Peyer's patch (tissue), 4 donors: ENCODE measurements at regions not wholly inside any gene's neighbourhood (a gene's known extent, or its start where the extent isn't known, plus 50 kb on each side); places are given as distances from the start of the nearest gene placed in this dataset.

ENCODE experiments used
- CTCF ChIP-seq, 6 experiments: fragments of 450-650 bp in 4 of 6; fragments of 200-600 bp in 2 of 6; sonication (generic) in 1 of 6; IDR thresholded peaks; one replicate each; pipeline ENCODE4 v1.5.1; 2017 to 2019; ENCODE audit warnings: antibody characterized with exemption in 6 of 6, mild to moderate bottlenecking in 3 of 6, moderate library complexity in 1 of 6
- POLR2A ChIP-seq, 2 donors: fragments of 450-650 bp; IDR thresholded peaks; one replicate each; pipeline ENCODE4 v1.5.1; 2017; ENCODE audit warnings: antibody characterized with exemption in 2 of 2, mild to moderate bottlenecking in 2 of 2, moderate library complexity in 2 of 2

- TF ChIP-seq POLR2A (IDR thresholded peaks at IDR 0.05) (no peak), CTCF (IDR thresholded peaks at IDR 0.05) (no peak)
These were observed 167.1 kb upstream of the SPRY2 start for GRCh38 chr13:80508031-80508430.
